Activated CD8-positive, alpha-beta T cell treated with anti-CD3 and anti-CD28 coated beads for 36 hours (primary cell): ENCODE measurements at regions not wholly inside any gene's neighbourhood (a gene's known extent, or its start where the extent isn't known, plus 50 kb on each side); places are given as distances from the start of the nearest gene placed in this dataset.

Experiments used
- ATAC-seq: fragments of 200-7000 bp; cut with Tn5 transposase; one replicate; pipeline ENCODE4 v1.10.0; 2021; ENCODE audit warnings: mild to moderate bottlenecking, moderate library complexity
- CTCF ChIA-PET: fragments of 350-600 bp; sonication (Branson Sonifier 250); formaldehyde crosslinking; loops from one replicate; lab custom pipeline; 2021; ENCODE audit warnings: antibody characterized with exemption; lab: Charles Lee
- POLR2A ChIA-PET: fragments of 350-600 bp; sonication (Branson Sonifier 250); formaldehyde crosslinking; loops from one replicate; lab custom pipeline; 2021; ENCODE audit warnings: antibody characterized with exemption; lab: Charles Lee
- DNase-seq: peaks from one replicate; pipeline ENCODE4 v3.0.0-alpha.2; 2020
- H3K27ac Mint-ChIP-seq: one replicate; pipeline ENCODE4 v1.8.0; 2021; ENCODE audit warnings: mild to moderate bottlenecking, mixed read lengths
- H3K27me3 Mint-ChIP-seq: one replicate; pipeline ENCODE4 v1.8.0; 2021; ENCODE audit warnings: mixed read lengths
- H3K36me3 Mint-ChIP-seq: one replicate; pipeline ENCODE4 v1.8.0; 2021; ENCODE audit warnings: low read depth, mixed read lengths
- H3K4me1 Mint-ChIP-seq: one replicate; pipeline ENCODE4 v1.8.0; 2021; ENCODE audit warnings: low read depth, mixed read lengths
- H3K4me3 Mint-ChIP-seq: one replicate; pipeline ENCODE4 v1.8.0; 2021; ENCODE audit warnings: mild to moderate bottlenecking, moderate library complexity, mixed read lengths
- H3K9me3 Mint-ChIP-seq: one replicate; pipeline ENCODE4 v1.8.0; 2021; ENCODE audit warnings: mixed read lengths
- intact Hi-C: fragments of 100-400 bp; cut with micrococcal nuclease; formaldehyde crosslinking; loops from one replicate; pipeline ENCODE4 v1.10.0; 2022
- TF ChIP-seq, protein P1 (sequence below): fragments of 200-600 bp; IDR thresholded peaks from one replicate; pipeline ENCODE4 v1.8.0; 2022; ENCODE audit warnings: antibody characterized with exemption, mild to moderate bottlenecking

DNA sequence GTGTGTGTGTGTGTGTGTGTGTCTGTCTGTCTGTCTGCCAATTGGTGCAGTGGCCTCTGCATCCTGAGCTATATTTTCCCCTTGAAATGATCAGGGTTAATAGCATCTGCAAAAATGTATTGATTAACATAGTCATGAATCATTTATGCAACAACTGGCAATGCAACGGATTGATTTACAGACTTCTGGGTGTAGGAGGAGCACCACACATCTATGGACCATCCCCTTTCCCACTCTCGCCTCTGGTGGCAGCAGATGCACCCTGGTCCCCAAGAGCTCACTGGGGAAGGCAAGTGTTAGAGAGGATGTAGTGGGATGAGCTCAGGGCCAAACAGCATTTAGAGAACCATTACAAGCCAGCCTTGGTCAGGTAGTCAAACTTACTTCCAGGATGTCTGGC, 272.7 kb upstream of the C2CD4B start:
- H3K27ac Mint-ChIP-seq = no peak overlapping the region
- ATAC-seq (no peak), DNase-seq (no peak)
- H3K4me3 Mint-ChIP-seq = no peak overlapping the region
- H3K4me1 Mint-ChIP-seq = no peaks in the 10 kb centered on the region
- ChIA-PET POLR2A (no interaction called here), CTCF (no interaction called here)
- H3K27me3 Mint-ChIP-seq = no peaks in the 10 kb centered on the region
- no peaks in the 10 kb centered on the region for H3K36me3 Mint-ChIP-seq
- TF ChIP-seq, protein P1, sequence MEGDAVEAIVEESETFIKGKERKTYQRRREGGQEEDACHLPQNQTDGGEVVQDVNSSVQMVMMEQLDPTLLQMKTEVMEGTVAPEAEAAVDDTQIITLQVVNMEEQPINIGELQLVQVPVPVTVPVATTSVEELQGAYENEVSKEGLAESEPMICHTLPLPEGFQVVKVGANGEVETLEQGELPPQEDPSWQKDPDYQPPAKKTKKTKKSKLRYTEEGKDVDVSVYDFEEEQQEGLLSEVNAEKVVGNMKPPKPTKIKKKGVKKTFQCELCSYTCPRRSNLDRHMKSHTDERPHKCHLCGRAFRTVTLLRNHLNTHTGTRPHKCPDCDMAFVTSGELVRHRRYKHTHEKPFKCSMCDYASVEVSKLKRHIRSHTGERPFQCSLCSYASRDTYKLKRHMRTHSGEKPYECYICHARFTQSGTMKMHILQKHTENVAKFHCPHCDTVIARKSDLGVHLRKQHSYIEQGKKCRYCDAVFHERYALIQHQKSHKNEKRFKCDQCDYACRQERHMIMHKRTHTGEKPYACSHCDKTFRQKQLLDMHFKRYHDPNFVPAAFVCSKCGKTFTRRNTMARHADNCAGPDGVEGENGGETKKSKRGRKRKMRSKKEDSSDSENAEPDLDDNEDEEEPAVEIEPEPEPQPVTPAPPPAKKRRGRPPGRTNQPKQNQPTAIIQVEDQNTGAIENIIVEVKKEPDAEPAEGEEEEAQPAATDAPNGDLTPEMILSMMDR = no peak
- intact Hi-C loops = no loop called here
- no peaks in the 10 kb centered on the region for H3K9me3 Mint-ChIP-seq

DNA sequence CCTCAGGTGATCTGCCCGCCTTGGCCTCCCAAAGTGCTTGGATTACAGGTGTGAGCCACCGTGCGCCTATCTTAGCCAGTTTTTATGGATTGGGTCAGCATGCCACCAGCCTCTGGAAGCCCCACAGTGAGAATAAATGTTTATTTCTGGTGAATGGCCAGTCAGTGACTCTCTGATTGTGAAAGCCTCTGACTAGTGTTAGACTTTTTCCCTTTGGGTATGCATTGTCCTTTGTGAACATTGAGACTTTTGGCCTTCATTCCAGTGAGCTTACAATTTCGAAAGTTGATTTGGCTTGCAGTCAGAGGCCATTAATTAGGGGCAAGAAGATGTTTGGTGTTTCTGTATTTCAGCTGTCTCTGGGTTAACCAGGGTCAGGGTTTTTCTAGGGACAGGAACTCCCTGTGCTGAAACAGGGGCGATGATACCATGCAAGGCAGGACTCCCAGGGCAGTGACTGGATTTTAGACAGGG, 274.5 kb upstream of the C2CD4B start:
- Mint-ChIP-seq H3K27ac (no peak overlapping the region), H3K36me3 (no peaks in the 10 kb centered on the region), H3K27me3 (no peaks in the 10 kb centered on the region), H3K4me1 (no peaks in the 10 kb centered on the region), H3K4me3 (no peak overlapping the region), H3K9me3 (no peaks in the 10 kb centered on the region)
- ChIA-PET CTCF (interaction anchor here (1.5 kb wide), 1 partner anchor 12 kb away, joined by 3 read pairs; no protein-coding TSS in a partner anchor), POLR2A (no interaction called here)
- ATAC-seq (no peak), DNase-seq (no peak)
- TF ChIP-seq, protein P1 = no peak
- intact Hi-C loops = no loop called here

DNA sequence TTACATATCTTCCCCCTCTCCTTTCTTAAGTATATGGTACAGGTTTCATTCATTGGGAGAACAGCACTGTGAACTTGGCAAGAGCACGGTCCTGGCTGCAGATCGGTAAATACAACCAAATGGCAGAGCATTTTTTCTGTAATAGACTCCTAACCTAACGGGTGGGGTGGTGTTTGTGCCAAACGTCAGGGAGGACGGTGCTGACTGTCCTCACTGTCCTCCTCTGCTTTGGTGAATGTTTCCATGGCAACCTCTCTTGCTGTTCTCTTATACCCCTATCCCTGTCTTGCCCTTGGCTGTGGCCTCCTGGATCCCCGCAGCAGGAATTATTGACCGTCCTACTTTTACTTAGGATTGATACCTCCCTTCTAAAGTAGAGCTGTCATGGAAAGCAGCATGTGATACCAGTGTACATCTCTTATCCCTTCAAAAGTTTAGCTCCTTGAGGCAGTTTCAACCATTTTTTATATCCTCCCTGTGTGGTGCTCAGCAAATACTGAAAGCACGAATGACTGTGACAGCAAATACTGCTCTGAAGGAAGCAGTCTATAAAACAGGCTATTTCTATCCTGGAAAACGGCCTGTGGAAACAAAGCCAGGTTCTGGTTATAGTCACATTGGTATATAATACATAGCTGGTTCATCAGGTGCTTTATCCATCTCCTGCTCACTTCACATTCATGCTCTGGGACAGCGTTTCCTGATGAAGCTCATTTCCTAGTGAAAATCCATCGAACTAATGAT, 275.4 kb upstream of the C2CD4B start:
- no peak overlapping the region for H3K4me3 Mint-ChIP-seq
- no peaks in the 10 kb centered on the region for H3K36me3 Mint-ChIP-seq
- no peaks in the 10 kb centered on the region for H3K9me3 Mint-ChIP-seq
- no peaks in the 10 kb centered on the region for H3K4me1 Mint-ChIP-seq
- TF ChIP-seq, protein P1 = no peak
- DNase-seq (no peak), ATAC-seq (no peak)
- ChIA-PET POLR2A (no interaction called here), CTCF (interaction anchor here (1.5 kb wide), 1 partner anchor 11 kb away, joined by 3 read pairs; no protein-coding TSS in a partner anchor)
- intact Hi-C loops = no loop called here
- no peak overlapping the region for H3K27ac Mint-ChIP-seq
- no peaks in the 10 kb centered on the region for H3K27me3 Mint-ChIP-seq

DNA sequence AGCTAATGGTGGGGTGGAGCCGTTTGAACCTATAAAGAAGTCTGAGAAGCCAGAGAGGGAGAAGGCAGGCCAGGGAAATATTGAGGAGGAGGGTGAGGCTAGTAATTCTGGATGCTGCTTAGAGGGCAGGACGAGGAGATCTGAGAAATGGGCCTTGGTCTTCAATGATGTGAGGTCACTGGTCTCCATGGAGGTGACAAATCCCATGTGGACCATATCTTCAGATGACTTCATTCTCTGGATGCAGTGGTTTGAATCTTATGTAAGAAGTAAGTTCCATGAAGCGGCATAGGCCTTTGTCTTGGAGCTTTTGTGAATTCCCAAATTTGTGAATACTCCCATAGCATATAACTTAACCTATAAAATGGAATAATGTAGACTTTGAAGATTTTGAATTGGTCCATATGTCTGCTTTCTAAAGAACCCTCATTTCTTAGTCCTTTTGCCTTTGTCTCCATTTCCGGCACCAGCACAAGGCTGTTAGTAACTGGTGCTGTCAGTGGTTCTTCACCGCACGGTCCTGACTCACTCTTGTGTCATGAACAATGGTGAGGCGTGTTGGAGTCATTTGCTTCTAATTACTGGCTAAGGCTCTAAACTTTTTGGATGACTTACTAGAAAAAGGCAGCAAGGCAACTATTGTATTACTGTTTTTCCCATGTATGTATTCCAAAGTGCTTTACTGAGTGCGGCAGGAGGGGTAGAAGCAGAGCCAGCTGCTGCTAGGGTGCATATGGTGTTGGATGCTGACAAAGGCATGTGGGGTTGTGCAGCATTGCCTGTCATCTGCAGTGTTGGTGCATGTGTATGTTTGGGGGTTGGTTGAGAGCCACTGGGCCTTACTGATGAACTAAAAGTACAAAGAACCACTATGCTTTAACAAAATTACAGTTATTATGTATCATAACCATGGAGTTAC, 279.3 kb upstream of the C2CD4B start:
- no peak for ATAC-seq
- H3K9me3 Mint-ChIP-seq = no peaks in the 10 kb centered on the region
- H3K4me3 Mint-ChIP-seq = no peak overlapping the region
- H3K27ac Mint-ChIP-seq = no peak overlapping the region
- H3K27me3 Mint-ChIP-seq = no peaks in the 10 kb centered on the region
- TF ChIP-seq, protein P1 = no peak
- H3K4me1 Mint-ChIP-seq = no peaks in the 10 kb centered on the region
- intact Hi-C loops = no loop called here
- CTCF ChIA-PET = no interaction called here
- no peaks in the 10 kb centered on the region for H3K36me3 Mint-ChIP-seq
- DNase-seq = no peak
- POLR2A ChIA-PET = no interaction called here
